ENCODE measurements at regions not wholly inside any gene's neighbourhood (a gene's known extent, or its start where the extent isn't known, plus 50 kb on each side); places are given as distances from the start of the nearest gene placed in this dataset.

DNA sequence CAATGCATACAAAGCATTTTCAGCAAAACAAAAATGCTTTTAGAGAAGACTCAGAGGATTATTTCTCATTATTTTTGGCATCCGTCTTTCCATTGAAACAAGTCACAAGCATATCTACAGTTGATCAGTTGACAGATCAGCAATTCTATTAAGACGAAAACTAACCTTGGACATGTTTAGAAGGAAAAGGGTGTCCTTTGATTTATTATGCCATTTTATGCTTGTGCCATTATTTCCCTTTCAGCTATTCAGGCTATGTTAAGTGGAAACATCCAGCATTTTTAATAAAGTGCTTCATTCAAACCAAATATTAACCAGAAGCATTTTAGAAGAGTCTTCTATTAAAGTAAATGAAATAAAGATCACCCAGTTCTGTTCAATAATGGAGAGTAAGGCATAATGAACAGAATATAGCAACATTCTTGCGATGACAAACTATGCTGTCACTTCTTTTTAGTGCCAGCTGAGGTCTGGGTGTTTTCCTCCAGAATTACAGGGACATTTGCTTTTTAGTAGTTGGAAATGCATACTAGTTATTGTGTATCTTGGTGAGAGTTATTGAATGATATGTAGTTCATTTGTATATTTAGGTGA, 481.4 kb downstream of the PLA2G4A start:
- DNase-seq (ENCODE audit: low spot score), result no peak

DNA sequence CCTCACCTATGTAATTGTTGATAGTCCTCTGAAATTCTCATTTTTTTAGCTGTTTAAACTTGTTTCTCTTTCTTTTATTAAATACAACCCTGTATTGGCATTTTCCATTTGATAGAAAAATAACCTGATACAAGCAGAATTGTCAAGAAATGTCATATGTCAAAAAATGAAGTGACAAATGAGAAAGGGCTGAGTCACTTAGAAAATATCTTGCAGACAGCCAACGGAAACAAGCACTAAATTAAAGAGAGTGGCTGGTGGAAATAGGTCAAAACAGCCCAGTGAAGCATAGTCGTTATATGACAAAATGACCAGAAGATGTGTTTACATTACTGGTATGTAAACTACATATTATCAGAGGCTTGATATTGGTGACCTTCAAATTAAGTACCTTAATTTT, 484.4 kb downstream of the PLA2G4A start:
- no peak for DNase-seq (ENCODE audit: low spot score)

GRCh38 chr1:187326557-187326956, 497.8 kb downstream of the PLA2G4A start:
- DNase-seq (ENCODE audit: low spot score), result no peak

GRCh38 chr1:187336441-187337168, 507.9 kb downstream of the PLA2G4A start:
- DNase-seq (ENCODE audit: low spot score), result no peak

GRCh38 chr1:187338762-187339412, 510.1 kb downstream of the PLA2G4A start:
- DNase-seq (ENCODE audit: low spot score), result no peak

DNA sequence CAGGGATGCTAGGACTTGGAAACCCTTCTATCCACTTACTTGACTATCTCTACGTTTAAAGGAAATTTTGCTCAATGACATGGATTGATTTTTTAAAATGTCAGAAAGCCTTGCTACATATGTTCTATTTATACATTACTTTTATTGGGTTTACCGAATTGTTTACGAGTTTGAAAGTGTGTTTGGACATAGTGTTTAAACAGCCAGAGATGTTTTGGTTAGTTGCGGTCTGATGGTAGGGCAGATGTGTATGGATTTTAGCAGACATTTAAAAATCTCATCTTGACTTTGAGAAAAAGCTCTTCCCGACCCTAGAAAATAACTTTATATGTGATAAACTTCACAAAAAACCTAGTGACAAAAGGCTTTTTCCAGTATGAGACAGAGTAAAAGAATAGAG, 513.7 kb downstream of the PLA2G4A start:
- DNase-seq (ENCODE audit: low spot score), result no peak

DNA sequence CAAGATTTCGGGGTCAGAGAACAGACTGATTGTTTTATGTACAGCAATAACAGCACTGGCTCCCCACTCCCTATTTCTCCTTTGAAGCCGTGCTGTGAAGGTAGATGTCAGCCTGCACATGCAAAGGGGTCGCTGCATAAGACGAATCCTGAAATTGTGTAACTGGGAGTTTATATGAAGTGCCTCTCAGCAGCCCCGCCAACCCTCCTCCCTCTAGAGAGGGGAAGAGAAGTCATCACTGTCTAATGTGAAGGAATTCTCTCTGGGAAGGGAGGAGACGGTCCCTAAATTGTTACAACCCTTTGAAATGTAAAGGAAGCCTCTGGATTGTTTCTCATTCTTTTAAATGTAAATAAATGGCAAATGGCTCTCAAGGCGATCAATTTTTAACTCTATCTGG, 545.3 kb downstream of the PLA2G4A start:
- DNase-seq (ENCODE audit: low spot score), result no peak

- no peak for DNase-seq (ENCODE audit: low spot score)
Measured at GRCh38 chr1:187374742-187375141, 546.0 kb downstream of the PLA2G4A start.

DNA sequence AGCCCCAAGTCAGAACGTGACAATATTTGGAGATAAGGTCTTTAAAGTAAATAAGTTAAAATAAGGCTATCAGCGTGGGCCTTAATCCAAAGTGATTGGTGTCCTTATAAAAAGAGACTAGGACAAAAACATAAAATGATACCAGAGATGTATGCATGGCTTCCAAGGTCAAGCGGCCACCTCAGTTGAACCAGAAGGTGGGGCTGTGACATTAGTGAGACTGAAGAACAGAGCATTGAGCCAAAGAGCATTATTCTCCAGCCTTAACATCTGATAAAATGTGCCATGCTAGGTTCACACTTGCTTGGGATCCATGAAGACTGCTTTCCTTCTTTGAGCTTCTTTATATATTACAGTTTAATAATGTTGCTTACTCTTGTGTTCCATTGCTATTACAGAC, 554.6 kb downstream of the PLA2G4A start:
- peak; percentile 14 for DNase-seq (ENCODE audit: low spot score)

GRCh38 chr1:187384504-187384903, 555.8 kb downstream of the PLA2G4A start:
- no peak for DNase-seq (ENCODE audit: low spot score)

GRCh38 chr1:187390215-187390818, 561.6 kb downstream of the PLA2G4A start:
- DNase-seq (ENCODE audit: low spot score), result no peak

- peak; percentile 29 for DNase-seq (ENCODE audit: low spot score)
Measured at GRCh38 chr1:187396226-187396625, 567.5 kb downstream of the PLA2G4A start.

GRCh38 chr1:187396929-187397796, 568.4 kb downstream of the PLA2G4A start:
- no peak for DNase-seq (ENCODE audit: low spot score)

DNA sequence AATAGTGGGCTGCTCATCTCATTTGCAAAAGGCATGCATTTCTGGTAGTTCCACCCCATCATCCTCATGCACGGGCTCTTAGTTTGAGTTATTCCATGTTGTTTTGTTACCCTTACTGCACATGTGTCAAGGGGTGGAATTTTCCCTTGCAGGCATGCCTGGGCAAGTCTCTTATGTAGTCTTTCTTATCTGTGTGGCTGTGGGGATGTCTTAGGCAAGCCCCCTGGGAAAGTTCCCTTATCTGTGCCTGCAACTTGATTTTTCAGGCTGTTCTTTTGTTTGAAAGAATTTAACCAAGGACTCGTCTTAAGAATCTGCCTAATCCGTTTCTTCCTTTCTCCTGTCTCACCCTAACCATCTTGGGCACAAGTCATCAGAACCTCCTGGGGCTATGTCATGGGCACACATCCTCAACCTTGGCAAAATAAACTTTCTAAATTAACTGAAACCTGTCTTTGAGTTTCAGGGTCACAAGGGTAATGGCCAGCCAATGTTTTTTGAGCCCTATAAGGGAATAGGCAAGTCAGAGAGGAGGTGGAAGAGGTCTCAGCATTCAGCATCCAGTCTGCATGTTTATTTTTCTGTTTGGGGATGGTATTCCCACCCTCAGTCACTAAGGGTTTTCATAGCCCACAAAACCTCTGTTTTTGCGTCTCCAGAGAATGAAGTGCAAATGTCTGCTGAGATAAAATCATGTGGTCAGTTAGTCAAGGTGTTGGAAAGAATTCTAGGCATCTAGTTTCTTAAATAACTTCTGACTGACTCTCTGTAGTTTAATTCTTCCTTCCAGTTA, 579.7 kb downstream of the PLA2G4A start:
- peak; percentile 18 for DNase-seq (ENCODE audit: low spot score)

GRCh38 chr1:187409341-187409740, 580.6 kb downstream of the PLA2G4A start:
- DNase-seq (ENCODE audit: low spot score), result no peak

DNA sequence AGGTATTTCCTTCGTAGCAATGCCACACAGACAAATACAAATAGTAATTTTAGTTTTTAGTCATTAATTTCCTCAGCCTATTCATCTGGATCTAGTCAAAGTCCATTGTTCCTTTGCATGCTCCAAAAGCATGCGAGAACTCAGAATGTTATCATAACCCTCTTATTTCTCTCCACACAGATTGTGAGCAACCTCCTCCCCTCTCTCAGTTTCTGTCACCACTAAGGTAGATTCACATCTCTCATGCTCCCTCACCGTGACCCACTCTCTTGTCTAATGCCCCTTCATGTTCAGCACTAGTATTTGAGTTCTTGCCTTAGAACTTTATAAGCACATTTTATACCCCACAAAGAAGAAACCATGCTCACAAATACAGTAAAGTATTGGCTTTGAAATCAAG, 582.4 kb downstream of the PLA2G4A start:
- DNase-seq (ENCODE audit: low spot score), result no peak

DNA sequence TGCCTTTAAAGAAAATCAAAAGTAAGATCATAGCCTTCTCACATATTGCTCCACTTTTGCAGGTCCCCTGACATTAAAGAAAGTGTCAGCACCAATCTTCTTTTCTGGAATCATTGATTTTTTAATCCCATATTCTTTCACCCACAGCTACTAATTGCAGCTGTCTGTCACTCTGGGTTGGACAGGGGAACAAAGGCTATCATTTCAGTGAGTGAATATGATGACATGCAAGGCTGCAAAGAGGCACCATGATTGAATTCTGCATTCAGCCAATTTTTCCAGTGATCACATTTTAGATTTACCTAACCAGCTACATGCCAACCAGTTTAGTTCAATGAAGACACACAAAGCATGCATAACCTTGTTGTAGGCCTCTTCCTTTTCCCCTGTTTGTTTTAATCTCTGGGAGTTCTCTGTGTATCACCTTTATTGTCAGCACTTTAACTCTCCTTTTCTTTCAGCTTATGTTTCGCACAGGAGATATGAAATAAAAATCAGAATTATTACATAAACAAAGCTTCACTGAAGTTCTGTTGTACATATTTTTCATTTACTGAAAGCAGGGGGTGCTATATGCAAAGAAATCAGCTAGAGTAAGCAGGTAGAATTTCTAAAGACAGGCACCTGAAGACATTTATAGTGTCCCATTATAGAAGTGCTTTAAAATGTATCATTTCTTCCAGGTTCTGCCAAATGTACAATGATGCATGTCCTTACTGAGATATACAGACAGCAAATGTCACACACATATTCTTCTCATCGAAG, 584.8 kb downstream of the PLA2G4A start:
- peak; percentile 10 for DNase-seq (ENCODE audit: low spot score)

DNA sequence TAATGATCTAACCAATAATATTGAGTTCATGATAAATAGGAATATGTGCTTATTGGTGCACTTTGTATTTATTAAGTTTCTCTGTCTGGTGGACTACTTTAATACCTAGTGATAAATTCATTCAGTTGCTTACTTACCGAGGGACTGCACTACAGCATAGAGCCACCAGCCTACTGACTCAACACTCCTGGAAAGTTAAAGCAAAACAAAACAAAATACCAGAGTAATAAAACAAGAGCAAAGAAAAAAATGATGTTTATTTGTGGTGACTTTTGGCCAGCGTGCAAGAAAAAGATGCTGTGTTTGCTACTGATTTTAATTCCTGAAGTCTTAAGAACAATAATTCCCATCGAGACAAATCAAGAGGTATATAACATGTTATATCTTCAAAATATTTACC, 586.3 kb downstream of the PLA2G4A start:
- DNase-seq (ENCODE audit: low spot score), result peak; percentile 42

DNA sequence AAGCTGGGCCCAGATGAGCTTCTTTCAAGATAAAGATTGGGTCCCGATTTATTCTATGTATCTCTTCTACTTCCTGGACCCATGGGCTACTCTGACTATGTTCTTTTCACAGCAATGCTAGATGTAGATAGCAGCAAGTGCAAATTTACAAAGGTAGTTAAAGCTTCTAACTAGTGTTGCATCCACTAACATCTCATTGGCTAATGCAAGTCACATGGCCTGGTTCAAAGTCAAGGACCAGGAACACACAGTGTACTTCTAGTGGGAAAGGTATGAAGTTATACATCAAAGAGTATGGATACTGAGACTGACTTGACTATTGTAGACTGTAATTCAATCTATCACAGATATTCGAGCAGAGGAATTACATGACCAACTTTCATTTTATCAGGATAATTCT, 588.8 kb downstream of the PLA2G4A start:
- DNase-seq (ENCODE audit: low spot score), result no peak

DNA sequence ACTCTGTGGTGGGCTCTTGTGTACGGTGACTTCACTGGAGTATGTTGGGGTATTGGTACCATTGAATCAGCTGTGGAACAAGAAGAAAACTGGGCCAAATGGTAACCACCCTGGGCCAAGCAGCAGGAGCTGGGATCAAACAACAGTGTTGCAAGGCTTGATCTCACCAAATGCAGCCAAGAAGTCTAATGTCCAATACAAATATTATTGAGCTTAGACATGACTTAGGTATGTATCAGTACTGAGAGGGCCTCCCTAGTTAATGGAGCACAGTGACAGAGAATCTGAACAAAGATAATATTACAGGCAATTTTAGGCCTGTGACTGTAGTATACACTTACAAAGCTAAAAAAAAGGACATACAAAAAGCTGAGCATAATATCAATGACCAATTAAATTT, 604.8 kb downstream of the PLA2G4A start:
- no peak for DNase-seq (ENCODE audit: low spot score)

Data from H4 (cell line).